CD4-positive, alpha-beta T cell treated with Interferon gamma for 1 hour (primary cell): ENCODE measurements at regions not wholly inside any gene's neighbourhood (a gene's known extent, or its start where the extent isn't known, plus 50 kb on each side); places are given as distances from the start of the nearest gene placed in this dataset.
"Not testable (repeated sequence)": the region's sequence is repeated elsewhere in the genome, so short reads cannot be mapped to it uniquely, and the experiment has no call there.

Experiments
- DNase-seq: peaks from one replicate; pipeline ENCODE4 v3.0.0-alpha.2; 2020

DNA sequence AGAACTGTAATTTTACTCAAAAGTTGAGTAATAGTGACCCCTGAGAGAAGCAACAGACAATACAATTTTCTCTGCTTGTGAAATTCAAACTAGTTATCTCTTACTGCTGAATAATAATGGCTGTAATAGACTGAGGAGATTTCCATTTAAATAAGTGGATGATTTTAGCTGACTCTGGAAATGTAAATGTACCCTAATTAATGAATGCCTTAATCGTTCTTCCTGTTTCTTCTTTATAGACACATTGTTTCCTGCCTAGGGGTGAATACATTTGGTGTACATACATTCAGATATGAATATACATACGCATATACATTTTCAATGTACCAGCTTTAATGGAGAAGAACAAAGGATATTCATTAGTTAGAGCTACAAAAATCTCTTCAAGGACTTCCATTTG is 611.9 kb downstream of the TFAP2B start:
- no peak for DNase-seq

GRCh38 chr6:51432481-51432880 is 613.8 kb downstream of the TFAP2B start:
- DNase-seq: no peak

DNA sequence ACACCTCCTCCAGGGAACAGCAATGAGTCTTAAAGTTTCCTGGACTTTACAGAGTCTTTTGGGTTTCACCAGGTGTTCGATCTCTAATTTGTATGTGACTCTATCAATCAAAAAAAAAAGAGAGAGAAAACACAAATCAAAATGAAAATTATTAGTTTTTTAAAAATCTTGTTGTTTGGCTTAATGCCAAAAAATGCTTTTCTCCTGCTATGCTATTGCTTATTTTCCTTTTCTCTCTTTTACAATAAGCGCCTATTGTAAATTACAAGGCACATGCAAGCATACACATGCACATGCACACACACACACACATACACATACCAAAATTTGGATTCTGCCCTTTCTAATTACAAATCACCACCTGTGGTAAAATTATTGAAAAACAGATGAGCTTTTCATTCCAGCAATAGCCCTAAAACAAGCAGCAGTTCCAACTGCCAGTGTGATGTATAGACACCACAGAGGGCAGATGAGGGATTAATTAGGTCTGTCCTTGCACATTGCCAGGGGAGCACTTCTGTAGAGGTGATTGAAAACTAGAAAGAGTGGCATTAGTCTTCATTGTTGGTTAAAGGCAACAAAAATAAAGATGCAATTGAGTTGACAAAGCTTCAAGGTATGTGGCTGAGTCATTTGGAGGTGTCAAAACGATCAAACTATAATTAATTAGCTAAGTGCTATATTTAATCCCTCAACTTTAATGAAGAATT is 631.7 kb downstream of the TFAP2B start:
- DNase-seq: no peak

GRCh38 chr6:51450958-51451357 is 632.3 kb downstream of the TFAP2B start:
- no peak for DNase-seq

DNA sequence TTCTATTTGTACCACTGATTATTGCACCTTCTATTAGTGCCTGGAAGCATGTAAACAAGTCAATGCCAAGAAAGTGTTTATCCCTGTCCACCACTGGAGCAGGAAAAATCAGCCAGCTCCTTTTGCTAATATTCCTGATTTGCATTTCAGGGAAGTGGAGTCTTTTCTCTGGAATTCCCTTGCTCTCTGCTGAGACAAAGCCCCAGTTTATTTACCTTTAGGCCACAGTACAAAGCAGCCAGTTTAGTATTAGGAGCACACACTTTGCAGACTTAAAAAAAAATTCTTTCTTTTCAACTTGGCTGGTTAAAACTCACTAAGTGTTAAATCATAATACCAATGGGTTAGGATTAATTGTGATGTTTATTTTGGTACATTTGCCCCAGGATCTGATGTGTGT is 631.1 kb downstream of the PKHD1 start:
- no peak for DNase-seq

GRCh38 chr6:51459958-51460357 is 627.5 kb downstream of the PKHD1 start:
- DNase-seq: no peak

DNA sequence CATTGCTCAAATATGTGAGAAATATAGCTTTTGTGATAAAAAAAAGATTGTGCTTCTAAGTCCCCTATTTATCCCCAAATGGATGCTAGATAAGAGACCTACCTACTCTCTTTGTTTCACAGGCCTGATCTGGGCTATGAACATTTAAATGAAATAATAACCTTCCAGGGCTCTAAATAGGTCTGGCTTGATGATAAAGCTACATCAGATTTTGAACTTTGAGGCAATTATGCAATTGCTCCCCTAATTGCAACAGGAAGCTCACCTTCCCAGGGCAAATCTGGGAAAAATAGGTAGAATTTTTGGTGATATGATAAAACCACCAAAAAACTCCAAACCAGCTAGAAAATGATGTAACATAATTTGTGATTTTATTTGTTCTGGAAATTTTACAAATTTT is 624.5 kb downstream of the PKHD1 start:
- no peak for DNase-seq

GRCh38 chr6:51463321-51463720 is 624.1 kb downstream of the PKHD1 start:
- DNase-seq: no peak

DNA sequence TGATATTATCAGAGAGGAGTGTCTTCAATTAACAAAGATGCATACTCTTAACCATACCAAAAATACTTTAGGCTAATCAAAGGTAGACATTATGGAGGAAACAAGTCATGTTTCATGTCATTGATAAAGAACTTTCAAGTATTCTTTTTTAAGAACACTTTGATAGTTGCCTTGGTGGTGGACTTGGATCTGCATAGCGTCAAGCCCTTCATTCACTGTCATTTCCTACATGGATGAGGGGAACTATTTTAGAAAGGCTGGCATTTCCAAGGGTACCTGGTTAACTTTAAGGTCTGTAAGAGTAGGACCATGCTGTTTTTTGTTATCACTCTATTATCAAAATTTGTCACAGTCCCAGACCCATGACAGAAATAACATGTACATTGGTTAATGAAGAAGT is 622.5 kb downstream of the PKHD1 start:
- DNase-seq: no peak

- no peak for DNase-seq
Measured at GRCh38 chr6:51466427-51466826, 621.0 kb downstream of the PKHD1 start.

DNA sequence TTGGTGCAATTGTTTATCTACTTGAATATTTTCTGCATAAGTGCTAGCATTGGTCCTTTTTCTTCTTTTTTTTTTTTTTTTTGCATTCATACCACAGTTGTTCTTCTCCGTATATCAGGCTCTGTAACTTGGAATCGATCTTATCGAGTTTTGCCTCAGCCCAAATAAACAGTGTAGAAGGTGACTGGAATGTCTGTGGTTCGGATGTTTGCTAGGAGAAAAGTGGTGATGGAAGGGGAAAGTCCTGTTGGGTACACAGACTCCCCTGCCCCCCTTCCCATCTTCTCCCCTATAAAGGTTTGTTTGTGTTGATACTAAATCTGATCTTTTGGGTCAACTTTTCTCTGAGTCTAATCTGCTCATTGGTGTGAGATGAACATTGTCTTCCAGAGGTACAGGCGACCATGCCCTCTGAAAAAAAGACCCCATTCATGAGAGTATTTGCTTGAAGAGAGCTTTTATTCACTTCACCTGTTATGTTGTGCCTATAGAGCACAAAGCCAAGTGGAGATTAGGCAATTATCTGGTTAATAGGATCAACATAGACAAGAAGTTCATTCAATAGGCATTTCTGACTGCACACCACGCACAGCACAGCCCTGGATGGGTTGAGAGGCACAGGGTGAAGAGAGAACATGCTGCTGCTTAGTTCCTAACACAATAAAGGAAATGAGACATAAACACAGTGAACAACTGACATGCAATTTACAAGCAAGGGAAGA is 620.0 kb downstream of the PKHD1 start:
- DNase-seq: no peak

GRCh38 chr6:51468704-51469103 is 618.7 kb downstream of the PKHD1 start:
- no peak for DNase-seq

DNA sequence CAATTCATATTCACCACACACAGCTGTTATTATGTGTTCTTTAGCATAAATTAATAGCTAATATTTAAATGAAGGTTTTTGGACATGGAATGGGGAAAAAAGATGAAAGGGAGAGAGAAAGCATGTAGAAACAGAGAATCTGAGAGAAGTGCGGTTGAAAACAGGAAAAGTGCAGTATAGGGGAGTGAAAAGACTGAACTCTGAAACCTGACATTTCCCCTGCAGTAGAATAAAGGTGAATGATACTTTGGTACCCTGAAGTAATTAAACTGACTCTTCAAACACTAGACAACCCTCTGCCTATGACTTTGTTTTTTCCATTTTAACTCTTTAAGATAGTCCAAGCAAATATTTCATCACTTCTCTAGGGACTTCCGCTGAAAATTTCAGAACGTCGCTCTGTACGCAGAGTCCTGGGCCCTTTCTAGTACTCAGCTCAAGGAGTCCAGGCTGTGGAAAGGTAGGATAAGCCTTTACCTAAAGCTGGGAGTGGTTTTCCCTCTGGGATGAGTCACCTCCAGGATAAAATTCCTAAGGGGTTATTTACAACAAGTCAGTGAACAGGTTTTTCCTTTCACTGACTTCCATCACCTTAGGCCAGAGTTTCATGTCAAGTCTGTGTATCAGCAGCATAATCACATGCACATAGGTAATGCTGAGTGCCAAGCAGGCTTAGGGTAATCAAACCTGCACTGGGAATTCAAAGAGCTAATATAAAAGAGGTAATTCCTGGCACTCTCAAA is 614.5 kb downstream of the PKHD1 start:
- no peak for DNase-seq

DNA sequence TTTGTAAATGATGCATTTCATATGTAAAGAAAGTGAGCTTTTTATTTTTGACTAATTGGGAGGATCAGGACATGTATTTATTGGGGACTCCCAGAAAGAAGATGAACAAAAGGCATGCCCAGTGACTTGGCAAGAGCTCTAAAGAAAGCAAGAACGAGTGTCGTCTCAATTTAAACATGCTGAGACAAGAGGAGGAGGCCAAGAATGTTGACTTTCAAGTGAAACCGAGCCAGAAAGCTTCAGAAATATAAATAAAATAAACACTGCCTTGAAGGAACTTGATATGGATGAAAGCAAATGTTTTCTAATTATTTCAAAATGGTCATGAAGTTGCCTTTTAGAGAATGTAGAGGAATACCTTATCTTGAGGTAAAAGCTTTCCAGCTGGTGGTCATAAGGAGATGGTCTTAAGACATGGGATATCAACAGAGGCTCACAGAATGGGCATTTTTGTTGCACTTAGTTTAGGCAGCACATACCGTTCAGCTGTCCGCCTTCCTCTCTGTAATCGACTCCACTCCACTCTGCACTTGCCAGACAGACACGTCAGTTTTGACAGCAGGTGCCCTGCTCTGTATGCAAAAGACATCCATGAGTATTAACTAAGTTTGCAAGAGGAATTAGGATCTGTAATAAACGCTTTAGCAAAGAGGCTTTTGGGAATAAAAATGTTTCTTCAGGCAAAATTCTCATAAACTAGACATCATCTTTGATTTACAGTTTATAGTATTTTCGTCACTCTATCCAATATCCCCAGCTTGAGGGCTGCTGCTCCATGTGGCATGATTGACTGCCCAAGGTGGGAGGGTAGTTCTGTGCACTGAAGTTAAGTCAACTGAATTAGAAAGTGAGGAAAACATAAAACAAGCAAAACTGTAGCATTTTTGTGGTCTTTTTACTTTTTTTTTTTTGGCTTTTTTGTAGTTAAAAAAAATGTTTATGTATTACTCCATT is 613.1 kb downstream of the PKHD1 start:
- DNase-seq: no peak

GRCh38 chr6:51477711-51478311 is 609.6 kb downstream of the PKHD1 start:
- DNase-seq: no peak

DNA sequence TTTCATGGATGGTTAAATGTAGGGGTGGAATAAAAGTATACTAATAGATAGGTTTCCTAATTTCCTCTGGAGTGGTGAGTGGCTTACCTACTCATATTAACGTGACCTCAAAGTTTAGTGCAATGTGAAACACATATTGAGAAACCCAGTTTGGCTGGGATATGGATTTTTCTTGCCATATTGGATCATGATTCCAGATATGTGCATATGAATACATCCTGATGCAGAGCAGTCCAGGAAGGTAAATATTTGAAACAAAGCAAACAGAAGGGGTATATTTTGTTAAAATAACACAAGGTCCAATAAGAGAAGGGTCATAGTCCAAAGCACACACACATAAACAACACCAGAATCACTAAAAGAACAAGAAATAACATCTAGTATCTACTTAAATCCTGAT is 608.1 kb downstream of the PKHD1 start:
- no peak for DNase-seq

DNA sequence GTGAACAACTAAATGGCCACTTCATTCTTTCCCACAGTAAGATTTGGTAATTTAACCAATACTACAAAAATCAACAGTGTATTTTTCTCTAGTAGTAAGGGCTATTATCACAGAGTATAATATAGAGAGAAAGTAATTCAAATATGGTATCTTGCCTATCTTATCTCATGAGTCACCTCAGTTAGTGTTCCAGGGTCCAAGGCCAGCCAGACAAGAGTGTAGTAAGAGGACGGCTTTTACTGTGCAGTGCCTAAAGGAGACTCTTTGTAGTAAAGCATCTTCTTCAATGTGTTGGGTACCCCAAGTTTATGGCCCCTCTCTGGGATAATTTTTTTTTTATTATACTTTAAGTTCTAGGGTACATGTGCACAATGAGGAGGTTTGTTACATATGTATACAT is 607.4 kb downstream of the PKHD1 start:
- DNase-seq: no peak

DNA sequence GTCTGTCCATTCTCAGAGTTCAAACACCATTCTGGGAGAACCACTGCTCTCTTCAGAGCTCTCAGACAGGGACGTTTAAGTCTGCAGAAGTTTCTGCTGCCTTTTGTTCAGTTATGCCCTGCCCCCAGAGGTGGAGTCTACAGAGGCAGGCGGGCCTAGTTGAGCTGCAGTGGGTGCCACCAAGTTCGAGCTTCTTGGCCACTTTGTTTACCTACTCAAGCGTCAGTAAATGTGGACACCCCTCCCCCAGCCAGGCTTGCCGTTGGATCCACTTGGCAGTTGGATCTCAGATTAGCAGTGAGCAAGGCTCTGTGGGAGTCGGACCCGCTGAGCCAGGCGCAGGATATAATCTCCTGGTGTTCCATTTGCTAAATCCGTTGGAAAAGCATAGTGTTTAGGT is 601.5 kb downstream of the PKHD1 start:
- not testable (repeated sequence) for DNase-seq

DNA sequence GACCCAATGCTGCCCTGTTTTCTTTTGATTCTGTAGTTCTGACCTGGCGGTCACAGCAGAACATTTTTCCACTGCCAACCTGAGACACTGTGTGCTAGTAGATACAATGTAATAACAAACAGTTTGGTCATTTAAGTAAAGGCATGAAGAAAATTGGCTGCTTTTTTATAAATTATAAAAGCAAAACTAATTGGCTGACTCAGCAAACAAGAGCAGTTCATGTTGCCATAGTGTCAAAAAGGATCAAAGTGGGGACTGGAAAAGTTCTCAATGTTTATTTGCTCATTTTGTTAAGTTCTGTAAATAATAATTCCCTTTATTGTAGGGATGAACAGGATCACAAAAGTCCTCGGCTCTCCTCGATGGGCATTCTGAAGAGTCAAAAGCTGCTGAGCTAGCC is 599.5 kb downstream of the PKHD1 start:
- DNase-seq: no peak

- DNase-seq: no peak
Measured at GRCh38 chr6:51489133-51489532, 598.3 kb downstream of the PKHD1 start.

- no peak for DNase-seq
Measured at GRCh38 chr6:51490101-51490500, 597.3 kb downstream of the PKHD1 start.

DNA sequence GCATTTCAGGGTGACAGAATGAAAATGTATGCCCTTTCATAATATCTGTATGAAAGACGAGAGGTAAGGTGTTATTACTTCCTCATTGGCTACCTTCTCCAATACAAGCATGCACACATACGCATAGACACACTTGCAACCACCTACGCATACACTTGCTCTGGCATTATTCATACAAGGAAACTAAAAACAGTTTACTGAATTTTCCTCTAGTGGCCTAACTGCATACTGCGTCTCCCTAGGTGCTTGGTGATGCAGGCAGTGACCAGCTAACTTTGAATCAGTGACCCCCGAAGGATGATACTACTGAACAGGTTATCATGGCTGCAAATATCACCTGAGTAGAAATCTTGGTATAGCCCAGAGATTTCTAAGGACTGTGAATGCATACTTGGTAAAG is 593.1 kb downstream of the PKHD1 start:
- no peak for DNase-seq
